MCF 10A (cell line): ENCODE measurements at regions not wholly inside any gene's neighbourhood (a gene's known extent, or its start where the extent isn't known, plus 50 kb on each side); places are given as distances from the start of the nearest gene placed in this dataset.

Source experiments
- BruUV-seq: library from RNA; stranded (reverse); fragments of 400-500 nt; replicated peaks from 2 replicates; lab custom pipeline; 2021; lab: Mats Ljungman, UMichigan
- CTCF ChIA-PET: fragments of 300-600 bp; sonication (Branson Sonifier 250); formaldehyde crosslinking; extraction: SDS; loops from one replicate; lab custom pipeline; 2021; ENCODE audit warnings: antibody characterized with exemption, inconsistent platforms; lab: Yijun Ruan, JAX
- POLR2A ChIA-PET: fragments of 300-600, 350-650 bp; sonication (Branson Sonifier 250); formaldehyde crosslinking; extraction: SDS; loops from one replicate; lab custom pipeline; 2020; ENCODE audit warnings: antibody characterized with exemption, inconsistent platforms; lab: Yijun Ruan, JAX
- DNase-seq: peaks from one replicate; pipeline ENCODE4 v3.0.0-alpha.2; 2018; ENCODE audit not compliant: unreplicated experiment
- H3K27ac Mint-ChIP-seq: one replicate; pipeline ENCODE4 v1.8.0; 2022; ENCODE audit warnings: mild to moderate bottlenecking, low read depth, mixed read lengths; ENCODE audit not compliant: unreplicated experiment
- H3K27me3 Mint-ChIP-seq: one replicate; pipeline ENCODE4 v1.8.0; 2022; ENCODE audit warnings: mixed read lengths; ENCODE audit not compliant: insufficient read depth, unreplicated experiment
- H3K36me3 Mint-ChIP-seq: one replicate; pipeline ENCODE4 v1.8.0; 2022; ENCODE audit warnings: mild to moderate bottlenecking, moderate library complexity, mixed read lengths; ENCODE audit not compliant: insufficient read depth, unreplicated experiment
- H3K4me1 Mint-ChIP-seq: one replicate; pipeline ENCODE4 v1.8.0; 2022; ENCODE audit warnings: mixed read lengths; ENCODE audit not compliant: insufficient read depth, unreplicated experiment
- H3K4me3 Mint-ChIP-seq: one replicate; pipeline ENCODE4 v1.8.0; 2022; ENCODE audit warnings: mild to moderate bottlenecking, moderate library complexity, mixed read lengths; ENCODE audit not compliant: unreplicated experiment
- H3K9me3 Mint-ChIP-seq: one replicate; pipeline ENCODE4 v1.8.0; 2022; ENCODE audit warnings: mixed read lengths; ENCODE audit not compliant: unreplicated experiment
- intact Hi-C: fragments of 100-400 bp; cut with micrococcal nuclease; formaldehyde crosslinking; loops from 2 replicates; pipeline ENCODE4 v1.14.1; 2022
- TF ChIP-seq, protein P1 (sequence below): fragments of 200-600 bp; IDR thresholded peaks from one replicate; pipeline ENCODE4 v1.8.0; 2022; ENCODE audit warnings: antibody characterized with exemption, mild to moderate bottlenecking; ENCODE audit not compliant: unreplicated experiment

DNA sequence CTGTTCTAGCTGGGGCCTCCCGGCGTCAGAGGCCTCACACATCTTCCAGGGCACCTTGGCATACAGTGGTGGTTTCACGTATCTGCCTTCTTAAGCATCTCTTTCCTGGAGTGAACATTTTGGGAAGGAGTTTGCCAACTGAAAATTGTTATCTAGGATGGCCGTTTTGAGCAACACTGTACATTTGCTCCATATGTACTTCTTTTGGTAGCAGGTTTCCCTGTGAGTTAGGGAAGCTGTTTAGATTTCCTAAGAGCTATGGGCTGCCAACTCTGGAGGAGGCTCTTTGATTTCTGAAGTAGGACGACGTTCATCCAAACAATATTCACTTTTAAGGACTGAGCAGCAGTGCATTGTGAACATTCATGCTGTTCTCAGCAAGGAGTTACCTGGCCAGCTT lies 665.9 kb downstream of the SQOR start:
- CTCF ChIA-PET, result interaction anchor here (0.6 to 3.9 kb wide), 4 partner anchors 11 to 1060 kb away, joined by 3 to 15 read pairs (median 6); no protein-coding TSS in a partner anchor
- Mint-ChIP-seq H3K27me3 (no peaks in the 10 kb centered on the region), H3K9me3 (no peaks in the 10 kb centered on the region), H3K27ac (no peak overlapping the region), H3K4me1 (peaks cover 14% of the 10 kb centered on the region), H3K4me3 (no peak overlapping the region), H3K36me3 (peaks cover 5% of the 10 kb centered on the region)
- BruUV-seq, result no TSS peak
- DNase-seq, result no peak
- intact Hi-C loops, result no loop called here
- POLR2A ChIA-PET, result interaction anchor here (1.3 kb wide), 1 partner anchor 10 kb away, joined by 4 read pairs; no protein-coding TSS in a partner anchor
- TF ChIP-seq, protein P1, sequence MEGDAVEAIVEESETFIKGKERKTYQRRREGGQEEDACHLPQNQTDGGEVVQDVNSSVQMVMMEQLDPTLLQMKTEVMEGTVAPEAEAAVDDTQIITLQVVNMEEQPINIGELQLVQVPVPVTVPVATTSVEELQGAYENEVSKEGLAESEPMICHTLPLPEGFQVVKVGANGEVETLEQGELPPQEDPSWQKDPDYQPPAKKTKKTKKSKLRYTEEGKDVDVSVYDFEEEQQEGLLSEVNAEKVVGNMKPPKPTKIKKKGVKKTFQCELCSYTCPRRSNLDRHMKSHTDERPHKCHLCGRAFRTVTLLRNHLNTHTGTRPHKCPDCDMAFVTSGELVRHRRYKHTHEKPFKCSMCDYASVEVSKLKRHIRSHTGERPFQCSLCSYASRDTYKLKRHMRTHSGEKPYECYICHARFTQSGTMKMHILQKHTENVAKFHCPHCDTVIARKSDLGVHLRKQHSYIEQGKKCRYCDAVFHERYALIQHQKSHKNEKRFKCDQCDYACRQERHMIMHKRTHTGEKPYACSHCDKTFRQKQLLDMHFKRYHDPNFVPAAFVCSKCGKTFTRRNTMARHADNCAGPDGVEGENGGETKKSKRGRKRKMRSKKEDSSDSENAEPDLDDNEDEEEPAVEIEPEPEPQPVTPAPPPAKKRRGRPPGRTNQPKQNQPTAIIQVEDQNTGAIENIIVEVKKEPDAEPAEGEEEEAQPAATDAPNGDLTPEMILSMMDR, result no peak

DNA sequence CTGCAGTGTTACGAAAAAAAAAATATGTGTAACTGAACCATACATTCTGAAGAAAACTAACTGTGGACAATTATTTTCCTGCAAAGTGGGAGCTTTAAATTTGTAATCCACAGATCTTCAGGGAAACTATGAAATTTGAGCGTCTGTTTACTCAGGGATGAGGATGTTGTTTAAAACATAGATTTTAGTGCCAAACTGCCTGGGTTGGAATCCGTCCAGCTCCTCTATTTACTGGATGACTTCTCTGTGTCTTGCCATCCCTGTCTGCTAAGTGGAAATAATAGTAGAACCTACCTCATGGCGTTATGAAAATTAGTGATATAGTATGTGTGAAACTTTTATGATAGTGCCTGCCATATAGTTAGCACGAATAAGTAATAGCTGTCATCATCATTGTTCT lies 666.5 kb downstream of the SQOR start:
- Mint-ChIP-seq H3K9me3 (no peaks in the 10 kb centered on the region), H3K4me3 (no peak overlapping the region), H3K36me3 (peaks cover 5% of the 10 kb centered on the region), H3K27ac (no peak overlapping the region), H3K27me3 (no peaks in the 10 kb centered on the region), H3K4me1 (peaks cover 14% of the 10 kb centered on the region)
- TF ChIP-seq, protein P1, result no peak
- BruUV-seq, result no TSS peak
- ChIA-PET POLR2A (interaction anchor here (1.3 kb wide), 1 partner anchor 11 kb away, joined by 4 read pairs; no protein-coding TSS in a partner anchor), CTCF (interaction anchor here (0.6 to 3.9 kb wide), 6 partner anchors 11 to 1060 kb away, joined by 3 to 15 read pairs (median 4); no protein-coding TSS in a partner anchor)
- DNase-seq, result no peak
- intact Hi-C loops, result no loop called here

DNA sequence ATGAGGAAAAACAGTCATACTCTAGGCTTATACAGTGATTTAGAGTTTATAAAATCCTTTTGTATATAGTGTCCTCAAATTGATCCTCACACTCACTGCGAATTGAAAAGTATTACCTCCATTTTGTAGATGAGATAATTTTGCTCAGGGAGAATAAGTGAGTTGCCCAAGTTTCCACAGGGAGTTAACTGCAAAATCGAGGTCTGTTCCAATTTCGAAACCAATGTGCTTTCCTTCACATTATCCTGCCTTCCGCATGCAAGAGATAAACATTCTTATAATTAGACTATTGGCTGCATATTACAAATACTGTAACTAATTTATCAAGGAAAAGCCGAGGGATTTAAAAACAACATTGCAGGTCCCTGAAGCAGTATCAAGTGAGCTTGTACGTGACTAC lies 667.0 kb downstream of the SQOR start:
- intact Hi-C loops, result no loop called here
- Mint-ChIP-seq H3K4me3 (no peak overlapping the region), H3K27me3 (no peaks in the 10 kb centered on the region), H3K36me3 (peaks cover 5% of the 10 kb centered on the region), H3K4me1 (peaks cover 14% of the 10 kb centered on the region), H3K9me3 (no peaks in the 10 kb centered on the region), H3K27ac (no peak overlapping the region)
- no TSS peak for BruUV-seq
- DNase-seq, result no peak
- CTCF ChIA-PET, result interaction anchor here (0.8 to 3.9 kb wide), 7 partner anchors 10 to 630 kb away, joined by 3 to 15 read pairs (median 4); no protein-coding TSS in a partner anchor
- POLR2A ChIA-PET, result no interaction called here
- TF ChIP-seq, protein P1, result no peak

DNA sequence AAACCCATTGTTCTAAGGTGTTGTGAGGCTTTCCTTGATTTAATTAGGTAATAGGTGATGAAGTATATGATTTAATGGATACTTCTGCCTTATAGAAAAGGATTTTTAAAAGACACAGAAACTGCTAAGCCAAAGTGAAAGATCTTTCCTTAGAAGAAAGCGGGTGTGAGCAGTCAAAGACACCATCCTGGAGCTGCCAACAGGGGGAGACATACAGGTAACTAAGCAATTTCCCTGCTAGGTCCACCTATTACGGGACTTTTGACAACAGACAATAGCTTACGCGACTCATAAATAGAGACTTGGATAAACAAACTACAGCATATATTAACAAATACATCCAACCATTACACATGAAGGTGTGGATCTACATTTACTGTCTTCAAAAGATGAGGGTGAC lies 669.5 kb downstream of the SQOR start:
- Mint-ChIP-seq H3K27ac (no peak overlapping the region), H3K36me3 (no peaks in the 10 kb centered on the region), H3K4me1 (peaks cover 8% of the 10 kb centered on the region), H3K9me3 (no peaks in the 10 kb centered on the region), H3K4me3 (no peak overlapping the region), H3K27me3 (no peaks in the 10 kb centered on the region)
- no TSS peak for BruUV-seq
- no peak for DNase-seq
- TF ChIP-seq, protein P1, result peak; percentile 48
- ChIA-PET CTCF (interaction anchor here (0.6 to 1.0 kb wide), 4 partner anchors 200 to 742 kb away, joined by 3 to 6 read pairs (median 4); no protein-coding TSS in a partner anchor), POLR2A (no interaction called here)
- intact Hi-C loops, result no loop called here
